ENCODE measurements at regions not wholly inside any gene's neighbourhood (a gene's known extent, or its start where the extent isn't known, plus 50 kb on each side); places are given as distances from the start of the nearest gene placed in this dataset.

GRCh38 chr11:106263527-106263926, 186.1 kb downstream of the AASDHPPT start:
- Histone ChIP-seq H3K27ac (ENCODE audit: extremely low read depth, low read depth, low read length) (no peak overlapping the region), H3K9me3 (replicated peaks; ENCODE audit: control insufficient read depth, insufficient read depth, low read depth, low read length) (0 out of 2 replicates have a peak, but pooled peaks cover 2% of the 10 kb centered on the region), H3K9ac (ENCODE audit: insufficient read depth in 1 of 2, low read depth in 2 of 2, low read length in 2 of 2) (no peak overlapping the region), H3K36me3 (ENCODE audit: control insufficient read depth, insufficient read depth, low read length) (no peaks in the 10 kb centered on the region), H2AFZ (ENCODE audit: low read depth, low read length) (no peak overlapping the region), H3K79me2 (ENCODE audit: control insufficient read depth, insufficient read depth, low read length) (no peaks in the 10 kb centered on the region), H3K4me1 (replicated peaks in 1 of 2; ENCODE audit: control insufficient read depth in 2 of 2, insufficient read depth in 2 of 2, low read length in 2 of 2) (no peaks in the 10 kb centered on the region), H3K4me2 (ENCODE audit: insufficient read depth, low read length) (no peak overlapping the region), H3K27me3 (ENCODE audit: control insufficient read depth in 2 of 2, insufficient read depth in 2 of 2, low read length in 2 of 2) (no peaks in the 10 kb centered on the region), H4K20me1 (replicated peaks; ENCODE audit: control insufficient read depth, insufficient read depth, low read length) (no peaks in the 10 kb centered on the region), H3K9me1 (ENCODE audit: control insufficient read depth, insufficient read depth, low read length) (no peaks in the 10 kb centered on the region), H3K4me3 (no peak overlapping the region)
- POLR2A ChIA-PET, result no interaction called here
- 0% methylated on average over 3 of the region's 3 CpGs for WGBS (ENCODE audit: insufficient coverage, low coverage, missing lambda C conversion rate)
- in situ Hi-C loops (cut with MboI), result no loop called here
- no peak for FAIRE-seq
- intact Hi-C loops (cut with micrococcal nuclease), result no loop called here
- CTCF ChIA-PET (ENCODE audit: low intra/inter-chr PET ratio), result no interaction called here
- ATAC-seq, result no peak
- no peak for DNase-seq (ENCODE audit: extremely low read depth in 1 of 4, low spot score in 3 of 4)
- BruUV-seq (replicated peaks), result no TSS peak
- TF ChIP-seq ZBTB40 (IDR thresholded peaks at IDR 0.05), result no peak
- TF ChIP-seq ZBTB40 (CRISPR knock-in tag; IDR thresholded peaks at IDR 0.05), result no peak
- no peak for TF ChIP-seq PKNOX1 (IDR thresholded peaks at IDR 0.05)
- TF ChIP-seq CBX3 (IDR thresholded peaks at IDR 0.05; ENCODE audit: borderline replicate concordance in 1 of 2, low read length in 2 of 2), result no peak
- no peak for TF ChIP-seq RBM15 (IDR thresholded peaks at IDR 0.05; ENCODE audit: insufficient read depth, low read length)
- no peak for TF ChIP-seq BCL6 (CRISPR knock-in tag; IDR thresholded peaks at IDR 0.05)
- no peak for TF ChIP-seq NR2C1 (IDR thresholded peaks at IDR 0.05)
- no peak for TF ChIP-seq NR2C1 (tag; IDR thresholded peaks at IDR 0.05)
- TF ChIP-seq SRSF3 (IDR thresholded peaks at IDR 0.05; ENCODE audit: insufficient read depth, low read length), result no peak
- TF ChIP-seq ZC3H8 (IDR thresholded peaks at IDR 0.05), result no peak
- no peak for TF ChIP-seq SMARCC2 (IDR thresholded peaks at IDR 0.05; ENCODE audit: low read depth)
- no peak for TF ChIP-seq CREB5 (CRISPR knock-in tag; IDR thresholded peaks at IDR 0.05)
- TF ChIP-seq SMARCB1 (IDR thresholded peaks at IDR 0.05; ENCODE audit: insufficient read length, low read depth), result no peak
- no peak for TF ChIP-seq MAFK (IDR thresholded peaks at IDR 0.05; ENCODE audit: low read length)
- no peak for TF ChIP-seq ARID2 (IDR thresholded peaks at IDR 0.05)

Data from K562 (cell line).